ENCODE measurements at regions not wholly inside any gene's neighbourhood (a gene's known extent, or its start where the extent isn't known, plus 50 kb on each side); places are given as distances from the start of the nearest gene placed in this dataset.

DNA sequence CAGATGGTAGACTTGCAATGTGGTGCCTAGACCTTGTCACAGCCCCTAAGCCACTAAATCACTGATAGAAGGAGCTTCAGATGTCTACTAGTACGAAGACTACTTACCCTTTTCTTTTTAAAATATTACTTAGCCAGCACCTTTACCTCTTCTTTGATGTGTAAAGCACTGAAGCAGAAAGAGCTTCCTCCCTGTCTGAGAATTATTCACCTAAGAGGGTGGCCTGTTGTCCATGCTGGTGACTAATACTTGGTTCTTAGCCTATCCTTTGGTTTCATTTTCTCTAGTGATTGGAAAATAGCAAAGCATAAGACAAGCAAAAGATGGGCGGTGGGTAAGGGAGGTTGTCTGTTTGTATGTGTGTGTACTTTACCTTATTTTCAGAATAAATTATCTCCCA is 794.6 kb downstream of the TFAP2A start:
- TF ChIP-seq CREM (IDR thresholded peaks at IDR 0.05), result no peak
- no peak for TF ChIP-seq CREM (CRISPR knock-in tag; IDR thresholded peaks at IDR 0.05)
- TF ChIP-seq ZFP41 (CRISPR knock-in tag; IDR thresholded peaks at IDR 0.05; ENCODE audit: borderline replicate concordance), result no peak
- TF ChIP-seq, protein P1, sequence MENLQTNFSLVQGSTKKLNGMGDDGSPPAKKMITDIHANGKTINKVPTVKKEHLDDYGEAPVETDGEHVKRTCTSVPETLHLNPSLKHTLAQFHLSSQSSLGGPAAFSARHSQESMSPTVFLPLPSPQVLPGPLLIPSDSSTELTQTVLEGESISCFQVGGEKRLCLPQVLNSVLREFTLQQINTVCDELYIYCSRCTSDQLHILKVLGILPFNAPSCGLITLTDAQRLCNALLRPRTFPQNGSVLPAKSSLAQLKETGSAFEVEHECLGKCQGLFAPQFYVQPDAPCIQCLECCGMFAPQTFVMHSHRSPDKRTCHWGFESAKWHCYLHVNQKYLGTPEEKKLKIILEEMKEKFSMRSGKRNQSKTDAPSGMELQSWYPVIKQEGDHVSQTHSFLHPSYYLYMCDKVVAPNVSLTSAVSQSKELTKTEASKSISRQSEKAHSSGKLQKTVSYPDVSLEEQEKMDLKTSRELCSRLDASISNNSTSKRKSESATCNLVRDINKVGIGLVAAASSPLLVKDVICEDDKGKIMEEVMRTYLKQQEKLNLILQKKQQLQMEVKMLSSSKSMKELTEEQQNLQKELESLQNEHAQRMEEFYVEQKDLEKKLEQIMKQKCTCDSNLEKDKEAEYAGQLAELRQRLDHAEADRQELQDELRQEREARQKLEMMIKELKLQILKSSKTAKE (CRISPR knock-in tag; IDR thresholded peaks at IDR 0.05; ENCODE audit: borderline replicate concordance), result no peak
- no peak for TF ChIP-seq ZNF264 (CRISPR knock-in tag; IDR thresholded peaks at IDR 0.05)
- TF ChIP-seq, protein P2, sequence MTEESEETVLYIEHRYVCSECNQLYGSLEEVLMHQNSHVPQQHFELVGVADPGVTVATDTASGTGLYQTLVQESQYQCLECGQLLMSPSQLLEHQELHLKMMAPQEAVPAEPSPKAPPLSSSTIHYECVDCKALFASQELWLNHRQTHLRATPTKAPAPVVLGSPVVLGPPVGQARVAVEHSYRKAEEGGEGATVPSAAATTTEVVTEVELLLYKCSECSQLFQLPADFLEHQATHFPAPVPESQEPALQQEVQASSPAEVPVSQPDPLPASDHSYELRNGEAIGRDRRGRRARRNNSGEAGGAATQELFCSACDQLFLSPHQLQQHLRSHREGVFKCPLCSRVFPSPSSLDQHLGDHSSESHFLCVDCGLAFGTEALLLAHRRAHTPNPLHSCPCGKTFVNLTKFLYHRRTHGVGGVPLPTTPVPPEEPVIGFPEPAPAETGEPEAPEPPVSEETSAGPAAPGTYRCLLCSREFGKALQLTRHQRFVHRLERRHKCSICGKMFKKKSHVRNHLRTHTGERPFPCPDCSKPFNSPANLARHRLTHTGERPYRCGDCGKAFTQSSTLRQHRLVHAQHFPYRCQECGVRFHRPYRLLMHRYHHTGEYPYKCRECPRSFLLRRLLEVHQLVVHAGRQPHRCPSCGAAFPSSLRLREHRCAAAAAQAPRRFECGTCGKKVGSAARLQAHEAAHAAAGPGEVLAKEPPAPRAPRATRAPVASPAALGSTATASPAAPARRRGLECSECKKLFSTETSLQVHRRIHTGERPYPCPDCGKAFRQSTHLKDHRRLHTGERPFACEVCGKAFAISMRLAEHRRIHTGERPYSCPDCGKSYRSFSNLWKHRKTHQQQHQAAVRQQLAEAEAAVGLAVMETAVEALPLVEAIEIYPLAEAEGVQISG (CRISPR knock-in tag; IDR thresholded peaks at IDR 0.05), result no peak
- TF ChIP-seq ZNF530 (CRISPR knock-in tag; IDR thresholded peaks at IDR 0.05; ENCODE audit: low read depth), result no peak
- TF ChIP-seq, protein P3, sequence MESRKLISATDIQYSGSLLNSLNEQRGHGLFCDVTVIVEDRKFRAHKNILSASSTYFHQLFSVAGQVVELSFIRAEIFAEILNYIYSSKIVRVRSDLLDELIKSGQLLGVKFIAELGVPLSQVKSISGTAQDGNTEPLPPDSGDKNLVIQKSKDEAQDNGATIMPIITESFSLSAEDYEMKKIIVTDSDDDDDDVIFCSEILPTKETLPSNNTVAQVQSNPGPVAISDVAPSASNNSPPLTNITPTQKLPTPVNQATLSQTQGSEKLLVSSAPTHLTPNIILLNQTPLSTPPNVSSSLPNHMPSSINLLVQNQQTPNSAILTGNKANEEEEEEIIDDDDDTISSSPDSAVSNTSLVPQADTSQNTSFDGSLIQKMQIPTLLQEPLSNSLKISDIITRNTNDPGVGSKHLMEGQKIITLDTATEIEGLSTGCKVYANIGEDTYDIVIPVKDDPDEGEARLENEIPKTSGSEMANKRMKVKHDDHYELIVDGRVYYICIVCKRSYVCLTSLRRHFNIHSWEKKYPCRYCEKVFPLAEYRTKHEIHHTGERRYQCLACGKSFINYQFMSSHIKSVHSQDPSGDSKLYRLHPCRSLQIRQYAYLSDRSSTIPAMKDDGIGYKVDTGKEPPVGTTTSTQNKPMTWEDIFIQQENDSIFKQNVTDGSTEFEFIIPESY (CRISPR knock-in tag; IDR thresholded peaks at IDR 0.05), result no peak
- TF ChIP-seq, protein P4, sequence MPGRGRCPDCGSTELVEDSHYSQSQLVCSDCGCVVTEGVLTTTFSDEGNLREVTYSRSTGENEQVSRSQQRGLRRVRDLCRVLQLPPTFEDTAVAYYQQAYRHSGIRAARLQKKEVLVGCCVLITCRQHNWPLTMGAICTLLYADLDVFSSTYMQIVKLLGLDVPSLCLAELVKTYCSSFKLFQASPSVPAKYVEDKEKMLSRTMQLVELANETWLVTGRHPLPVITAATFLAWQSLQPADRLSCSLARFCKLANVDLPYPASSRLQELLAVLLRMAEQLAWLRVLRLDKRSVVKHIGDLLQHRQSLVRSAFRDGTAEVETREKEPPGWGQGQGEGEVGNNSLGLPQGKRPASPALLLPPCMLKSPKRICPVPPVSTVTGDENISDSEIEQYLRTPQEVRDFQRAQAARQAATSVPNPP (CRISPR knock-in tag; IDR thresholded peaks at IDR 0.05), result no peak
- TF ChIP-seq, protein P5, sequence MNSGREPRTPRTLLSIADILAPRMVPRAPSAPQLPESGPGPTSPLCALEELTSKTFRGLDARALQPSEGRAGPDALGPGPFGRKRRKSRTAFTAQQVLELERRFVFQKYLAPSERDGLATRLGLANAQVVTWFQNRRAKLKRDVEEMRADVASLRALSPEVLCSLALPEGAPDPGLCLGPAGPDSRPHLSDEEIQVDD (CRISPR knock-in tag; IDR thresholded peaks at IDR 0.05; ENCODE audit: borderline replicate concordance), result no peak
- TF ChIP-seq, protein P6, sequence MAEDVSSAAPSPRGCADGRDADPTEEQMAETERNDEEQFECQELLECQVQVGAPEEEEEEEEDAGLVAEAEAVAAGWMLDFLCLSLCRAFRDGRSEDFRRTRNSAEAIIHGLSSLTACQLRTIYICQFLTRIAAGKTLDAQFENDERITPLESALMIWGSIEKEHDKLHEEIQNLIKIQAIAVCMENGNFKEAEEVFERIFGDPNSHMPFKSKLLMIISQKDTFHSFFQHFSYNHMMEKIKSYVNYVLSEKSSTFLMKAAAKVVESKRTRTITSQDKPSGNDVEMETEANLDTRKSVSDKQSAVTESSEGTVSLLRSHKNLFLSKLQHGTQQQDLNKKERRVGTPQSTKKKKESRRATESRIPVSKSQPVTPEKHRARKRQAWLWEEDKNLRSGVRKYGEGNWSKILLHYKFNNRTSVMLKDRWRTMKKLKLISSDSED (CRISPR knock-in tag; IDR thresholded peaks at IDR 0.05), result no peak
- TF ChIP-seq, protein P7, sequence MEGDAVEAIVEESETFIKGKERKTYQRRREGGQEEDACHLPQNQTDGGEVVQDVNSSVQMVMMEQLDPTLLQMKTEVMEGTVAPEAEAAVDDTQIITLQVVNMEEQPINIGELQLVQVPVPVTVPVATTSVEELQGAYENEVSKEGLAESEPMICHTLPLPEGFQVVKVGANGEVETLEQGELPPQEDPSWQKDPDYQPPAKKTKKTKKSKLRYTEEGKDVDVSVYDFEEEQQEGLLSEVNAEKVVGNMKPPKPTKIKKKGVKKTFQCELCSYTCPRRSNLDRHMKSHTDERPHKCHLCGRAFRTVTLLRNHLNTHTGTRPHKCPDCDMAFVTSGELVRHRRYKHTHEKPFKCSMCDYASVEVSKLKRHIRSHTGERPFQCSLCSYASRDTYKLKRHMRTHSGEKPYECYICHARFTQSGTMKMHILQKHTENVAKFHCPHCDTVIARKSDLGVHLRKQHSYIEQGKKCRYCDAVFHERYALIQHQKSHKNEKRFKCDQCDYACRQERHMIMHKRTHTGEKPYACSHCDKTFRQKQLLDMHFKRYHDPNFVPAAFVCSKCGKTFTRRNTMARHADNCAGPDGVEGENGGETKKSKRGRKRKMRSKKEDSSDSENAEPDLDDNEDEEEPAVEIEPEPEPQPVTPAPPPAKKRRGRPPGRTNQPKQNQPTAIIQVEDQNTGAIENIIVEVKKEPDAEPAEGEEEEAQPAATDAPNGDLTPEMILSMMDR (CRISPR knock-in tag; IDR thresholded peaks at IDR 0.05), result no peak
- no peak for TF ChIP-seq POLR2A (IDR thresholded peaks at IDR 0.05; ENCODE audit: insufficient read depth in 1 of 2, low read depth in 2 of 2, low read length in 2 of 2)
- TF ChIP-seq, protein P8, sequence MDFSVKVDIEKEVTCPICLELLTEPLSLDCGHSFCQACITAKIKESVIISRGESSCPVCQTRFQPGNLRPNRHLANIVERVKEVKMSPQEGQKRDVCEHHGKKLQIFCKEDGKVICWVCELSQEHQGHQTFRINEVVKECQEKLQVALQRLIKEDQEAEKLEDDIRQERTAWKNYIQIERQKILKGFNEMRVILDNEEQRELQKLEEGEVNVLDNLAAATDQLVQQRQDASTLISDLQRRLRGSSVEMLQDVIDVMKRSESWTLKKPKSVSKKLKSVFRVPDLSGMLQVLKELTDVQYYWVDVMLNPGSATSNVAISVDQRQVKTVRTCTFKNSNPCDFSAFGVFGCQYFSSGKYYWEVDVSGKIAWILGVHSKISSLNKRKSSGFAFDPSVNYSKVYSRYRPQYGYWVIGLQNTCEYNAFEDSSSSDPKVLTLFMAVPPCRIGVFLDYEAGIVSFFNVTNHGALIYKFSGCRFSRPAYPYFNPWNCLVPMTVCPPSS (IDR thresholded peaks at IDR 0.05), result no peak

Measured in HepG2 (cell line).